Osteoblast (primary cell): ENCODE measurements at regions not wholly inside any gene's neighbourhood (a gene's known extent, or its start where the extent isn't known, plus 50 kb on each side); places are given as distances from the start of the nearest gene placed in this dataset.
A peak's percentile ranks its signal among the peaks of the same experiment; 100 is the strongest.

Source experiments
- DNase-seq: peaks from one replicate; pipeline ENCODE4 v3.0.0; 2011; ENCODE audit warnings: low spot score, mixed read lengths; ENCODE audit not compliant: insufficient read length; ENCODE audit errors: missing footprints
- H2AFZ ChIP-seq: 2 replicates; pipeline ENCODE4 v1.6.0; 2011; ENCODE audit warnings: mild to moderate bottlenecking, low read length
- H3K27ac ChIP-seq: 2 replicates; pipeline ENCODE4 v1.5.1; 2011; ENCODE audit warnings: mild to moderate bottlenecking, low read depth, low read length, moderate library complexity
- H3K27me3 ChIP-seq: 2 replicates; pipeline ENCODE4 v1.6.0; 2012; ENCODE audit warnings: mild to moderate bottlenecking, control low read depth, inconsistent platforms, low read length, moderate library complexity; ENCODE audit not compliant: insufficient read depth
- H3K36me3 ChIP-seq: 2 replicates; pipeline ENCODE4 v1.5.1; 2011; ENCODE audit warnings: mild to moderate bottlenecking, low read length, control low read depth, moderate library complexity; ENCODE audit not compliant: insufficient read depth
- H3K4me1 ChIP-seq: 2 replicates; pipeline ENCODE4 v1.5.1; 2011; ENCODE audit warnings: mild to moderate bottlenecking, low read length, control low read depth, moderate library complexity; ENCODE audit not compliant: insufficient read depth
- H3K4me2 ChIP-seq: 2 replicates; pipeline ENCODE4 v1.6.0; 2011; ENCODE audit warnings: mild to moderate bottlenecking, low read length; ENCODE audit not compliant: insufficient read depth
- H3K4me3 ChIP-seq: fragments of 200-600 bp; sonication (generic); 3 replicates; pipeline ENCODE4 v1.5.1; 2012; ENCODE audit warnings: mild to moderate bottlenecking, low read length, inconsistent platforms; ENCODE audit not compliant: insufficient read depth
- H3K79me2 ChIP-seq: 2 replicates; pipeline ENCODE4 v1.6.0; 2012; ENCODE audit warnings: mild to moderate bottlenecking, low read length, control low read depth, inconsistent platforms; ENCODE audit not compliant: insufficient read depth
- H3K9me3 ChIP-seq: 2 replicates; pipeline ENCODE4 v1.5.1; 2011; ENCODE audit warnings: low read depth, low read length, control low read depth
- H4K20me1 ChIP-seq: 2 replicates; pipeline ENCODE4 v1.6.0; 2012; ENCODE audit warnings: mild to moderate bottlenecking, low read length, control low read depth; ENCODE audit not compliant: insufficient read depth
- CTCF ChIP-seq: IDR thresholded peaks from 2 replicates; pipeline ENCODE4 v1.5.1; 2011; ENCODE audit warnings: mild to moderate bottlenecking, low read depth, low read length, moderate library complexity; ENCODE audit errors: extremely low read depth

GRCh38 chr10:109780997-109781396, 142.3 kb downstream of the XPNPEP1 start:
- no peak overlapping the region for H2AFZ ChIP-seq
- DNase-seq, result no peak
- no peak for TF ChIP-seq CTCF
- no peaks in the 10 kb centered on the region for H3K4me1 ChIP-seq
- H3K27me3 ChIP-seq, result no peaks in the 10 kb centered on the region
- H3K79me2 ChIP-seq, result no peaks in the 10 kb centered on the region
- no peak overlapping the region for H3K4me2 ChIP-seq
- no peak overlapping the region for H3K4me3 ChIP-seq
- no peaks in the 10 kb centered on the region for H4K20me1 ChIP-seq
- H3K36me3 ChIP-seq, result no peaks in the 10 kb centered on the region
- H3K9me3 ChIP-seq, result no peaks in the 10 kb centered on the region
- no peak overlapping the region for H3K27ac ChIP-seq

GRCh38 chr10:109778993-109779392, 144.3 kb downstream of the XPNPEP1 start:
- Histone ChIP-seq H3K79me2 (no peaks in the 10 kb centered on the region), H3K4me2 (no peak overlapping the region), H3K27ac (no peak overlapping the region), H3K36me3 (no peaks in the 10 kb centered on the region), H3K4me1 (no peaks in the 10 kb centered on the region), H4K20me1 (no peaks in the 10 kb centered on the region), H3K4me3 (no peak overlapping the region), H3K9me3 (no peaks in the 10 kb centered on the region), H2AFZ (no peak overlapping the region), H3K27me3 (no peaks in the 10 kb centered on the region)
- DNase-seq, result no peak
- TF ChIP-seq CTCF, result no peak

GRCh38 chr10:109774121-109774440, 149.2 kb downstream of the XPNPEP1 start:
- H3K36me3 ChIP-seq, result no peaks in the 10 kb centered on the region
- H3K4me1 ChIP-seq, result no peaks in the 10 kb centered on the region
- H2AFZ ChIP-seq, result no peak overlapping the region
- no peaks in the 10 kb centered on the region for H3K27me3 ChIP-seq
- no peaks in the 10 kb centered on the region for H3K79me2 ChIP-seq
- no peak overlapping the region for H3K4me3 ChIP-seq
- H3K9me3 ChIP-seq, result no peaks in the 10 kb centered on the region
- H3K27ac ChIP-seq, result no peak overlapping the region
- H4K20me1 ChIP-seq, result no peaks in the 10 kb centered on the region
- TF ChIP-seq CTCF, result no peak
- no peak for DNase-seq
- no peak overlapping the region for H3K4me2 ChIP-seq

GRCh38 chr10:109773288-109774120, 149.8 kb downstream of the XPNPEP1 start:
- H3K4me2 ChIP-seq, result no peak overlapping the region
- DNase-seq, result peak; percentile 73
- no peaks in the 10 kb centered on the region for H3K27me3 ChIP-seq
- no peak overlapping the region for H3K4me3 ChIP-seq
- no peaks in the 10 kb centered on the region for H4K20me1 ChIP-seq
- H3K27ac ChIP-seq, result no peak overlapping the region
- H3K79me2 ChIP-seq, result no peaks in the 10 kb centered on the region
- H3K4me1 ChIP-seq, result no peaks in the 10 kb centered on the region
- no peaks in the 10 kb centered on the region for H3K36me3 ChIP-seq
- no peaks in the 10 kb centered on the region for H3K9me3 ChIP-seq
- TF ChIP-seq CTCF, result peak; percentile 61
- no peak overlapping the region for H2AFZ ChIP-seq
